Pancreas (tissue), 10 donors: ENCODE measurements at regions not wholly inside any gene's neighbourhood (a gene's known extent, or its start where the extent isn't known, plus 50 kb on each side); places are given as distances from the start of the nearest gene placed in this dataset.

Experiments used
- ATAC-seq, 4 donors: fragments of 200-7000 bp; cut with Tn5 transposase; one replicate each; pipeline versions ENCODE4 v1.8.0 to v1.9.1; 2020; ENCODE audit warnings: mild to moderate bottlenecking in 4 of 4, moderate library complexity in 4 of 4
- DNase-seq, 6 donors: peaks; one replicate each; pipeline ENCODE4 v3.0.0-alpha.2; 2020
- FAIRE-seq: peaks from 2 replicates; lab custom pipeline; 2012; peaks lifted over from hg19 to GRCh38; lab: Jason Lieb, UNC
- H3K27ac ChIP-seq, 4 donors: fragments of 200-600 bp; sonication (generic); 1 replicate in 3 of 4; 2 replicates in 1 of 4; pipeline versions ENCODE4 v1.5.0 to v1.8.0; 2020
- H3K27me3 ChIP-seq, 4 donors: fragments of 200-600 bp; one replicate each; pipeline ENCODE4 v1.8.0; 2021
- H3K36me3 ChIP-seq, 3 donors: fragments of 200-600 bp; sonication (generic) in 1 of 3; one replicate each; pipeline versions ENCODE4 v1.5.0 to v1.8.0; 2020 to 2021
- H3K4me1 ChIP-seq, 3 donors: fragments of 200-600 bp; one replicate each; pipeline ENCODE4 v1.8.0; 2021
- H3K4me3 ChIP-seq, 4 donors: fragments of 200-600 bp; sonication (generic) in 2 of 4; one replicate each; pipeline versions ENCODE4 v1.5.0 to v1.8.0; 2020 to 2021
- H3K9me3 ChIP-seq, 4 donors: fragments of 200-600 bp; one replicate each; pipeline ENCODE4 v1.8.0; 2021
- CTCF ChIP-seq, 4 donors: fragments of 200-600 bp; sonication (generic) in 3 of 4; IDR thresholded peaks; one replicate each; pipeline versions ENCODE4 v1.5.0 to v1.8.0; 2021; ENCODE audit warnings: antibody characterized with exemption in 4 of 4
- WGBS, 2 donors: extraction: QIAGEN DNeasy Blood & Tissue Kit; methylation state at CpG; one replicate each; pipeline ENCODE4 v1.1.7; 2013; 5-methylcytosine and 5-hydroxymethylcytosine counted together
- intact Hi-C, 3 donors: fragments of 100-400 bp; cut with DNase I; formaldehyde crosslinking; loops; one replicate each; pipeline versions ENCODE4 v1.11.1 to v1.14.2; 2022
- donor health status: healthy with polysubstance abuse.
- donor health status: DM: no; HTN: no; CAD: no; lungs with moderate emphysema.
- donor health status: DM: no; HTN: no; CAD: no.
- donor health status: control.
- donor health status: control.
- donor health status: Bipolar disorder and iron deficiency.
- donor health status: DM: yes; HTN: yes; CAD: no.
- donor health status: DM: no; HTN: no; CAD: no.
- donor health status: DM: no; HTN: no; CAD: no.
- donor health status: DM: yes; HTN: yes; CAD: no.

- H3K27ac ChIP-seq: no peak overlapping the region
- no peak overlapping the region for H3K4me3 ChIP-seq
- WGBS, 2 donors: 68 to 86% methylated on average over 2 of the region's 2 CpGs
- H3K4me1 ChIP-seq: no peaks in the 10 kb centered on the region
- ATAC-seq: no peak
- no peaks in the 10 kb centered on the region for H3K9me3 ChIP-seq
- no peak for DNase-seq
- no peak for TF ChIP-seq CTCF (IDR thresholded peaks at IDR 0.05)
- H3K27me3 ChIP-seq: no peaks in the 10 kb centered on the region
- intact Hi-C loops: no loop called here
- no peak for FAIRE-seq
- H3K36me3 ChIP-seq: no peaks in the 10 kb centered on the region
Observed at GRCh38 chr9:84504360-84504759, 163.8 kb upstream of the SLC28A3 start.

GRCh38 chr9:84511651-84512050 lies 157.9 kb upstream of the NTRK2 start:
- Histone ChIP-seq H3K27ac (no peak overlapping the region), H3K27me3 (no peaks in the 10 kb centered on the region), H3K36me3 (no peaks in the 10 kb centered on the region), H3K4me3 (no peak overlapping the region), H3K4me1 (peaks cover 8 to 18% (median 14%) of the 10 kb centered on the region in 3 donors), H3K9me3 (no peaks in the 10 kb centered on the region)
- FAIRE-seq (no peak), DNase-seq (no peak), ATAC-seq (no peak)
- WGBS, 2 donors: 82 to 87% methylated on average over 2 of the region's 2 CpGs
- no peak for TF ChIP-seq CTCF (IDR thresholded peaks at IDR 0.05)
- intact Hi-C loops: no loop called here

- DNase-seq (no peak), FAIRE-seq (no peak), ATAC-seq (peak in 1 of 4 donors; percentile 19)
- Histone ChIP-seq H3K9me3 (no peaks in the 10 kb centered on the region), H3K4me1 (peaks cover 8 to 18% (median 14%) of the 10 kb centered on the region in 3 donors), H3K36me3 (no peaks in the 10 kb centered on the region), H3K27me3 (no peaks in the 10 kb centered on the region), H3K4me3 (no peak overlapping the region), H3K27ac (no peak overlapping the region)
- 85 to 90% methylated on average over 2 of the region's 2 CpGs for WGBS, 2 donors
- intact Hi-C loops: no loop called here
- TF ChIP-seq CTCF (IDR thresholded peaks at IDR 0.05): no peak
Observed at GRCh38 chr9:84512493-84512892, 157.0 kb upstream of the NTRK2 start.

- H3K4me3 ChIP-seq: no peak overlapping the region
- intact Hi-C loops: no loop called here
- TF ChIP-seq CTCF (IDR thresholded peaks at IDR 0.05): no peak
- 9 to 21% methylated on average over 1 of the region's 1 CpG for WGBS, 2 donors
- no peaks in the 10 kb centered on the region for H3K9me3 ChIP-seq
- H3K4me1 ChIP-seq: peaks cover 8 to 18% (median 14%) of the 10 kb centered on the region in 3 donors
- H3K27ac ChIP-seq: peak overlapping the region in 3 of 4 donors; percentile 8 to 69 (median 52)
- no peaks in the 10 kb centered on the region for H3K36me3 ChIP-seq
- ATAC-seq (peak; percentile 92 to 99 (median 98)), FAIRE-seq (no peak), DNase-seq (peak in 3 of 6 donors; percentile 45 to 66 (median 46))
- no peaks in the 10 kb centered on the region for H3K27me3 ChIP-seq
Observed at GRCh38 chr9:84513473-84513872, 156.1 kb upstream of the NTRK2 start.

GRCh38 chr9:84513979-84514378 lies 155.6 kb upstream of the NTRK2 start:
- ATAC-seq: peak; percentile 26 to 47 (median 41)
- no peak for FAIRE-seq
- no peak for DNase-seq
- WGBS, 2 donors: 17 to 23% methylated on average over 2 of the region's 2 CpGs
- TF ChIP-seq CTCF (IDR thresholded peaks at IDR 0.05): no peak
- H3K9me3 ChIP-seq: no peaks in the 10 kb centered on the region
- H3K4me1 ChIP-seq: peaks cover 8 to 18% (median 14%) of the 10 kb centered on the region in 3 donors
- intact Hi-C loops: no loop called here
- no peak overlapping the region for H3K4me3 ChIP-seq
- no peaks in the 10 kb centered on the region for H3K27me3 ChIP-seq
- peak overlapping the region in 3 of 4 donors; percentile 8 to 69 (median 52) for H3K27ac ChIP-seq
- no peaks in the 10 kb centered on the region for H3K36me3 ChIP-seq
